Transverse colon (tissue), 4 donors: ENCODE measurements at regions not wholly inside any gene's neighbourhood (a gene's known extent, or its start where the extent isn't known, plus 50 kb on each side); places are given as distances from the start of the nearest gene placed in this dataset.

Experiments used
- DNase-seq: peaks from one replicate; pipeline ENCODE4 v3.0.0-alpha.2; 2019
- H3K27ac ChIP-seq, 4 donors: fragments of 200-600 bp; sonication (generic); 2 replicates each; pipeline ENCODE4 v1.5.1; 2016 to 2018; ENCODE audit warnings: inconsistent platforms in 4 of 4
- H3K27me3 ChIP-seq: fragments of 200-600 bp; sonication (generic); 2 replicates; pipeline ENCODE4 v1.5.1; 2017; ENCODE audit warnings: inconsistent platforms
- H3K36me3 ChIP-seq, 4 donors: fragments of 200-600 bp; sonication (generic); 2 replicates each; pipeline ENCODE4 v1.5.1; 2017 to 2019; ENCODE audit warnings: inconsistent platforms in 4 of 4
- H3K4me1 ChIP-seq, 4 donors: fragments of 200-600 bp; sonication (generic); 2 replicates each; pipeline ENCODE4 v1.5.1; 2017 to 2020; ENCODE audit warnings: inconsistent platforms in 4 of 4
- H3K4me3 ChIP-seq, 4 donors: fragments of 200-600 bp; sonication (generic); 1 replicate in 1 of 4; 2 replicates in 3 of 4; pipeline versions ENCODE4 v1.5.1 to v1.6.1; 2017 to 2019; ENCODE audit warnings: inconsistent platforms in 4 of 4
- H3K9me3 ChIP-seq, 2 donors: fragments of 200-600 bp; sonication (generic); 2 replicates each; pipeline ENCODE4 v1.5.1; 2017 to 2019; ENCODE audit warnings: inconsistent platforms in 2 of 2
- EP300 ChIP-seq: sonication (generic); formaldehyde crosslinking; IDR thresholded peaks from one replicate; pipeline ENCODE4 v1.6.1; 2017; ENCODE audit warnings: antibody characterized with exemption, low read depth
- POLR2A ChIP-seq: fragments of 450-650 bp; IDR thresholded peaks from one replicate; pipeline ENCODE4 v1.6.1; 2016; ENCODE audit warnings: antibody characterized with exemption, mild to moderate bottlenecking, moderate library complexity
- POLR2AphosphoS5 ChIP-seq, 3 donors: sonication (generic); formaldehyde crosslinking; IDR thresholded peaks; one replicate each; pipeline ENCODE4 v1.6.1; 2016; ENCODE audit warnings: antibody characterized with exemption in 3 of 3
- WGBS, 2 donors: methylation state at CpG; one replicate each; pipeline ENCODE4 v1.1.5; 2018; ENCODE audit warnings: low coverage in 1 of 2; 5-methylcytosine and 5-hydroxymethylcytosine counted together
- in situ Hi-C, 4 donors: fragments of 200-750 bp; cut with MboI; loops; one replicate each; pipeline versions ENCODE4 v1.15.0 to v1.15.1; 2017; ENCODE audit warnings: low sequenced_read_pairs in 3 of 4, low pct_ligation_motif_present in 1 of 4, low pct_unique_long_range_greater_than_20kb in 1 of 4
- intact Hi-C: fragments of 100-400 bp; cut with DNase I; formaldehyde crosslinking; loops from one replicate; pipeline ENCODE4 v1.15.1; 2023; ENCODE audit warnings: low total_unique reads
- TF ChIP-seq, protein P1 (sequence below), 5 experiments: fragments of 200-600 bp in 3 of 5; fragments of 450-650 bp in 2 of 5; sonication (generic) in 3 of 5; IDR thresholded peaks; 1 replicate in 2 of 5; 2 replicates in 3 of 5; pipeline ENCODE4 v1.5.1; 2016 to 2017; ENCODE audit warnings: antibody characterized with exemption in 5 of 5, inconsistent platforms in 3 of 5, mild to moderate bottlenecking in 2 of 5, moderate library complexity in 1 of 5

DNA sequence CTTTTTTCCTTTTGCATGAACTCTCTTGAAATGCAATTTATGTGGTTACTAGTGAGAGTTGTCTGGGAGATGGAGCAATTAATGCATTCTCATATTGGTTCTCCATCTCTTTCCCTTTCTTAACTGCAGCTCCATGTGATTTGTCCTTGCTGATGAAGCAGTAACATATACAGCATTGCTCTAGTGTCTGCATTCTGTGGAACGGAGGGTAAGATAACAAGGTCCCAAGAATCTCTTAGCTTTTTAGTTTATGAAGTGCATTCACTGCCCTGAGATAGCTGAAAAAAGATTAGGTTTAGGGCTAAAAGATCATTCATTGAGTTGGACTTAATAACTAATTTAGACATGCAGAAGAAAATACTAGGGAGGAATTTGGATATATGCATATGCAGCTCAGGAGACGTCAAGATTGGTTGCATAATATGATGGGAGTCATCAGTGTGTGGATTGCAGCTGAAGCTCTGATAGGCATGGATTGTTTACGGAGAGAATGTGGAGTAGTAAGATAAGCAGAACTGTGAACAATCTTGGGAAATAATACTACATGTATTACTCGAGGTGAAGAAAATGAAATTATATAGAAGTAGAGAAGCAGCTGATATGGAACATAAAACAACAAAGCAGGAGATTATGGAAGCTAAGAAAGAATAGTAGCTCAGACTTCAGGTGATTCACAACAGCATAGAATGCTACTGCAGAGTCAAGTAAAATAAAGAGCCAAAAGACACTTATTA is 404.7 kb downstream of the ARL4A start:
- 57 to 67% methylated on average over 4 of the region's 4 CpGs for WGBS, 2 donors
- in situ Hi-C loops (no loop called here), intact Hi-C loops (no loop called here)
- Histone ChIP-seq H3K4me3 (no peak overlapping the region), H3K27me3 (no peaks in the 10 kb centered on the region), H3K4me1 (no peaks in the 10 kb centered on the region), H3K9me3 (no peaks in the 10 kb centered on the region), H3K36me3 (no peaks in the 10 kb centered on the region), H3K27ac (no peak overlapping the region)
- no peak for DNase-seq
- TF ChIP-seq EP300: no peak
- no peak for TF ChIP-seq POLR2AphosphoS5 (IDR thresholded peaks at IDR 0.05)
- TF ChIP-seq POLR2A: no peak
- TF ChIP-seq, protein P1, sequence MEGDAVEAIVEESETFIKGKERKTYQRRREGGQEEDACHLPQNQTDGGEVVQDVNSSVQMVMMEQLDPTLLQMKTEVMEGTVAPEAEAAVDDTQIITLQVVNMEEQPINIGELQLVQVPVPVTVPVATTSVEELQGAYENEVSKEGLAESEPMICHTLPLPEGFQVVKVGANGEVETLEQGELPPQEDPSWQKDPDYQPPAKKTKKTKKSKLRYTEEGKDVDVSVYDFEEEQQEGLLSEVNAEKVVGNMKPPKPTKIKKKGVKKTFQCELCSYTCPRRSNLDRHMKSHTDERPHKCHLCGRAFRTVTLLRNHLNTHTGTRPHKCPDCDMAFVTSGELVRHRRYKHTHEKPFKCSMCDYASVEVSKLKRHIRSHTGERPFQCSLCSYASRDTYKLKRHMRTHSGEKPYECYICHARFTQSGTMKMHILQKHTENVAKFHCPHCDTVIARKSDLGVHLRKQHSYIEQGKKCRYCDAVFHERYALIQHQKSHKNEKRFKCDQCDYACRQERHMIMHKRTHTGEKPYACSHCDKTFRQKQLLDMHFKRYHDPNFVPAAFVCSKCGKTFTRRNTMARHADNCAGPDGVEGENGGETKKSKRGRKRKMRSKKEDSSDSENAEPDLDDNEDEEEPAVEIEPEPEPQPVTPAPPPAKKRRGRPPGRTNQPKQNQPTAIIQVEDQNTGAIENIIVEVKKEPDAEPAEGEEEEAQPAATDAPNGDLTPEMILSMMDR (IDR thresholded peaks at IDR 0.05): no peak

DNA sequence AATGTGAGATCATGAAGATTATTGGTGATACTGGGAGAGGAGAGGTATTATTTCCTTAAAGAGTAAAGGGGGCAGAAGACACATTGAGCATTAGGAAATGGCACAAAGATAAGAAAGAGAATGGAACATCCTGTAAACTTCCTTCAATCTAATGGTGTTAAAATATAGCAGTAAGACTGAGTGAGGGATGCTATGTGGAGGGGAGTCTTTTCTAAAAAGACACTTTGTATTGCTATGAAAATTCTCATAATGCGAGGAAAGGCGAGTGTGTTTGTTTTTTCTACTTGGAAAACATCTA is 405.2 kb downstream of the ARL4A start:
- no peaks in the 10 kb centered on the region for H3K9me3 ChIP-seq
- no peaks in the 10 kb centered on the region for H3K4me1 ChIP-seq
- H3K4me3 ChIP-seq: no peak overlapping the region
- 60 to 61% methylated on average over 2 of the region's 2 CpGs for WGBS, 2 donors
- no peak overlapping the region for H3K27ac ChIP-seq
- intact Hi-C loops: no loop called here
- in situ Hi-C loops: no loop called here
- no peaks in the 10 kb centered on the region for H3K36me3 ChIP-seq
- H3K27me3 ChIP-seq: no peaks in the 10 kb centered on the region
- TF ChIP-seq EP300: no peak
- no peak for TF ChIP-seq POLR2A
- TF ChIP-seq, protein P1 (IDR thresholded peaks at IDR 0.05): no peak
- TF ChIP-seq POLR2AphosphoS5 (IDR thresholded peaks at IDR 0.05): no peak
- DNase-seq: no peak

DNA sequence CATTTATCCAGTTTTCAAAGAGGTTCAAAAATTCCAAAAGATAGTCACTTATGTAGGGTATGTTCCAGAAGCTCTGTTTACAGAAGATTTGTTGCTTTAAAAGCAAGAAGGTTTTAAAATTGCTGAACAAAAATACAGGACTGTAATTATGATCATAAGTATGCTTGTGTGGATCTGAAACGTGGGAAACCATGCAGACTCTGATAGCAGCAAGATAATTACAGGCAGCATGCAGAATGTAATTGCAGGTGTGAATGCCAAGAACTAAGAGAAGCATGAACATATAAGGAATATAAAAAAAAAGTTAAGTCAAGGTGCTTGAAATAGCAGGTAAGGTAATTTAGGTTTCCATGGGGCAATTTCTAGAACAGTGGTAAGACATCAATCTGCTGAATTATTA is 405.7 kb downstream of the ARL4A start:
- Histone ChIP-seq H3K27ac (no peak overlapping the region), H3K4me3 (no peak overlapping the region), H3K27me3 (no peaks in the 10 kb centered on the region), H3K4me1 (no peaks in the 10 kb centered on the region), H3K36me3 (no peaks in the 10 kb centered on the region), H3K9me3 (no peaks in the 10 kb centered on the region)
- 14 to 29% methylated on average over 1 of the region's 1 CpG for WGBS, 2 donors
- no peak for DNase-seq
- TF ChIP-seq POLR2A: no peak
- TF ChIP-seq, protein P1 (IDR thresholded peaks at IDR 0.05): no peak
- no peak for TF ChIP-seq EP300
- no peak for TF ChIP-seq POLR2AphosphoS5 (IDR thresholded peaks at IDR 0.05)
- intact Hi-C loops: no loop called here
- in situ Hi-C loops: no loop called here

DNA sequence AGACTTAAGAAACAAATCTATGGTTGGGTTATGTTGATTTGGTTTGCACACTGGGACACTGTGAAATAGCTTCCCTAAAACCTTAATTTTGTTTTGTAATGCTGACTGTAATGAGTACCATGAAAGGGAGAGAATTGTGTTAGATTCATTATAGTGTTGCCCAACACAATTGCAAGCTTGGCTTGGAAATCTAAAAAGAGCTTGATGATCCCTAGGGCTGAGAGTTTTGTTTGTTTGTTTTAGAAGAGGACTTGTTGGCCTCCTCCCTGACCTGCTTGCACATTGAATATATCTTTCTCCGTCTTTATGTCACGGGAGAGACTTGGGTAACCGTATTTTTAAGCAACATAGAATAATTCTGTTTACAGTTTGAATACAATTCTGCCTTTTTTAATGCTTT is 410.1 kb downstream of the ARL4A start:
- WGBS, 2 donors: 61 to 75% methylated on average over 3 of the region's 3 CpGs
- Histone ChIP-seq H3K4me1 (no peaks in the 10 kb centered on the region), H3K27ac (no peak overlapping the region), H3K9me3 (no peaks in the 10 kb centered on the region), H3K36me3 (no peaks in the 10 kb centered on the region), H3K4me3 (no peak overlapping the region), H3K27me3 (no peaks in the 10 kb centered on the region)
- TF ChIP-seq EP300: no peak
- TF ChIP-seq, protein P1 (IDR thresholded peaks at IDR 0.05): no peak
- no peak for TF ChIP-seq POLR2AphosphoS5 (IDR thresholded peaks at IDR 0.05)
- no peak for TF ChIP-seq POLR2A
- DNase-seq: no peak
- intact Hi-C loops (no loop called here), in situ Hi-C loops (no loop called here)
